PFSK-1 (cell line): ENCODE measurements at regions not wholly inside any gene's neighbourhood (a gene's known extent, or its start where the extent isn't known, plus 50 kb on each side); places are given as distances from the start of the nearest gene placed in this dataset.

Experiments used
- FOXP2 ChIP-seq: optimal IDR thresholded peaks from 2 replicates; pipeline ENCODE3; 2011; ENCODE audit warnings: borderline replicate concordance, control low read depth, inconsistent platforms; ENCODE audit not compliant: insufficient read depth; ENCODE audit errors: extremely low read length, extremely low read depth
- POLR2AphosphoS5 ChIP-seq: IDR thresholded peaks from 2 replicates; pipeline ENCODE4 v1.6.1; 2012; ENCODE audit warnings: low read depth, mild to moderate bottlenecking, control low read depth, low read length, moderate library complexity
- REST ChIP-seq, 2 experiments: IDR thresholded peaks; 2 replicates each; pipeline versions ENCODE4 v1.6.1 to v1.8.0; 2011 to 2012; ENCODE audit warnings: low read depth in 2 of 2, low read length in 2 of 2, control low read depth in 1 of 2, inconsistent platforms in 1 of 2, mild to moderate bottlenecking in 1 of 2, moderate library complexity in 1 of 2; ENCODE audit not compliant: insufficient read depth in 1 of 2
- SIN3A ChIP-seq: IDR thresholded peaks from 2 replicates; pipeline ENCODE4 v1.6.1; 2012; ENCODE audit warnings: mild to moderate bottlenecking, low read length, moderate library complexity, borderline replicate concordance; ENCODE audit not compliant: insufficient read depth
- TAF1 ChIP-seq: IDR thresholded peaks from 2 replicates; pipeline ENCODE4 v1.6.1; 2012; ENCODE audit warnings: low read length, control low read depth, borderline replicate concordance; ENCODE audit not compliant: insufficient read depth

- no peak for TF ChIP-seq SIN3A
- no peak for TF ChIP-seq POLR2AphosphoS5
- no peak for TF ChIP-seq TAF1
- TF ChIP-seq REST (IDR thresholded peaks at IDR 0.05; ENCODE audit: insufficient read depth in 1 of 2, low read depth in 2 of 2, low read length in 2 of 2): no peak
- no peak for TF ChIP-seq FOXP2
These were observed 152.0 kb downstream of the KCNJ2 start for GRCh38 chr17:70321352-70321751.
